HCT116 (cell line): ENCODE measurements at regions not wholly inside any gene's neighbourhood (a gene's known extent, or its start where the extent isn't known, plus 50 kb on each side); places are given as distances from the start of the nearest gene placed in this dataset.

ENCODE experiments used
- ATAC-seq: fragments of 200-7000 bp; cut with Tn5 transposase; 2 replicates; pipeline ENCODE4 v1.9.1; 2020; ENCODE audit warnings: mild to moderate bottlenecking, moderate library complexity
- BruUV-seq: library from RNA; stranded (reverse); fragments of 400-500 nt; replicated peaks from 2 replicates; lab custom pipeline; 2021; lab: Mats Ljungman, UMichigan
- CTCF ChIA-PET: fragments of 300-600 bp; sonication (Branson Sonifier 250); formaldehyde crosslinking; loops from one replicate; lab custom pipeline; 2021; ENCODE audit warnings: antibody characterized with exemption; lab: Charles Lee
- POLR2A ChIA-PET: fragments of 300-600, 350-600 bp; sonication (Branson Sonifier 250); formaldehyde crosslinking; loops from one replicate; lab custom pipeline; 2021; ENCODE audit warnings: antibody characterized with exemption; lab: Charles Lee
- RAD21 ChIA-PET, 2 experiments: fragments of 300-600 bp; sonication (Branson Sonifier 250); formaldehyde crosslinking; loops; one replicate each; lab custom pipeline; 2023; ENCODE audit warnings: low total read pairs in 2 of 2; ENCODE audit not compliant: uncharacterized antibody in 2 of 2, unreplicated experiment in 2 of 2, low non-redundant PET in 1 of 2; lab: Charles Lee
- DNase-seq: peaks from one replicate; pipeline ENCODE4 v3.0.0-alpha.2; 2010; ENCODE audit warnings: low read depth, low spot score
- H2AFZ ChIP-seq: fragments of 200-600 bp; shearing (Covaris generic), sonication (generic); 2 replicates; pipeline ENCODE4 v1.6.1; 2017; ENCODE audit warnings: low read depth, mixed run types, mixed read lengths, antibody characterized with exemption, low read length; ENCODE audit not compliant: poor library complexity, severe bottlenecking
- H3K27ac ChIP-seq: 2 replicates; pipeline ENCODE4 v1.5.1; 2012; ENCODE audit warnings: low read depth, low read length
- H3K27me3 ChIP-seq: fragments of 200-600 bp; sonication (generic); 2 replicates; pipeline ENCODE4 v1.6.1; 2016; ENCODE audit warnings: mixed run types, low read length, mixed read lengths; ENCODE audit not compliant: insufficient read depth
- H3K36me3 ChIP-seq, 2 experiments: fragments of 200-500 bp in 1 of 2; fragments of 200-600 bp in 1 of 2; sonication (Bioruptor generic) in 1 of 2; sonication (generic) in 1 of 2; 2 replicates each; pipeline versions ENCODE4 v1.5.1 to v1.6.1; 2014 to 2016; ENCODE audit warnings: low read length in 2 of 2, inconsistent platforms in 1 of 2, mixed read lengths in 1 of 2, mixed run types in 1 of 2; ENCODE audit not compliant: insufficient read depth in 2 of 2, control insufficient read depth in 1 of 2
- H3K4me1 ChIP-seq, 2 experiments: fragments of 200-600 bp in 1 of 2; sonication (generic) in 1 of 2; 2 replicates each; pipeline versions ENCODE4 v1.5.1 to v1.6.1; 2012 to 2017; ENCODE audit warnings: low read length in 2 of 2, inconsistent platforms in 1 of 2, mild to moderate bottlenecking in 1 of 2, mixed read lengths in 1 of 2, mixed run types in 1 of 2, moderate library complexity in 1 of 2; ENCODE audit not compliant: insufficient read depth in 2 of 2, control insufficient read depth in 1 of 2
- H3K4me2 ChIP-seq: fragments of 200-600 bp; sonication (generic); 2 replicates; pipeline ENCODE4 v1.6.1; 2017; ENCODE audit warnings: mixed run types, low read length, mixed read lengths
- H3K4me3 ChIP-seq, 2 experiments: fragments of 200-600 bp in 1 of 2; sonication (generic) in 1 of 2; replicated peaks in 1 of 2; 2 replicates each; pipeline ENCODE4 v1.5.1; 2011 to 2016; ENCODE audit warnings: low read length in 2 of 2, control low read depth in 1 of 2, low read depth in 1 of 2, mild to moderate bottlenecking in 1 of 2, mixed read lengths in 1 of 2, mixed run types in 1 of 2
- H3K79me2 ChIP-seq: fragments of 200-600 bp; sonication (generic); 2 replicates; pipeline ENCODE4 v1.6.1; 2017; ENCODE audit warnings: mild to moderate bottlenecking, mixed run types, low read length, moderate library complexity, mixed read lengths; ENCODE audit not compliant: insufficient read depth
- H3K9ac ChIP-seq: fragments of 200-600 bp; sonication (generic); 2 replicates; pipeline ENCODE4 v1.6.1; 2016; ENCODE audit warnings: low read length, mixed read lengths
- H3K9me2 ChIP-seq: fragments of 200-600 bp; sonication (generic), shearing (Covaris generic); 2 replicates; pipeline ENCODE4 v1.6.1; 2017; ENCODE audit warnings: mixed run types, mild to moderate bottlenecking, moderate library complexity; ENCODE audit not compliant: insufficient read depth
- H3K9me3 ChIP-seq, 2 experiments: fragments of 200-500 bp in 1 of 2; fragments of 200-600 bp in 1 of 2; sonication (Bioruptor generic) in 1 of 2; sonication (generic) in 1 of 2; 2 replicates each; pipeline ENCODE4 v1.6.1; 2014 to 2017; ENCODE audit warnings: low read length in 2 of 2, mixed read lengths in 2 of 2, inconsistent platforms in 1 of 2, low read depth in 1 of 2, mild to moderate bottlenecking in 1 of 2, mixed run types in 1 of 2, moderate library complexity in 1 of 2; ENCODE audit not compliant: control insufficient read depth in 1 of 2, insufficient read depth in 1 of 2
- H4K20me1 ChIP-seq: fragments of 200-600 bp; sonication (generic), shearing (Covaris generic); 2 replicates; pipeline ENCODE4 v1.6.1; 2017; ENCODE audit warnings: mixed run types, mild to moderate bottlenecking, moderate library complexity; ENCODE audit not compliant: insufficient read depth
- EGR1 ChIP-seq: IDR thresholded peaks from 2 replicates; pipeline ENCODE4 v1.6.1; 2012; ENCODE audit warnings: low read depth
- EZH2 ChIP-seq: fragments of 200-600 bp; sonication (generic); IDR thresholded peaks from 2 replicates; pipeline ENCODE4 v1.6.1; 2017; ENCODE audit warnings: antibody characterized with exemption, mixed run types
- JUND ChIP-seq: IDR thresholded peaks from 2 replicates; pipeline ENCODE4 v1.6.1; 2012
- POLR2A ChIP-seq: IDR thresholded peaks from 2 replicates; pipeline ENCODE4 v1.7.0; 2011; ENCODE audit warnings: borderline replicate concordance; ENCODE audit not compliant: insufficient read depth, insufficient read length; ENCODE audit errors: extremely low read depth
- SIN3A ChIP-seq: IDR thresholded peaks from 2 replicates; pipeline ENCODE4 v1.6.1; 2012; ENCODE audit warnings: low read depth
- SRF ChIP-seq: IDR thresholded peaks from 2 replicates; pipeline ENCODE4 v1.6.1; 2012; ENCODE audit warnings: low read depth
- YY1 ChIP-seq: IDR thresholded peaks from 2 replicates; pipeline ENCODE4 v1.6.1; 2011; ENCODE audit warnings: low read length, low read depth, moderate library complexity, mild to moderate bottlenecking; ENCODE audit not compliant: insufficient replicate concordance; ENCODE audit errors: extremely low read depth
- ZFX ChIP-seq: fragments of 450-650 bp; IDR thresholded peaks from 2 replicates; pipeline ENCODE4 v1.6.1; 2017
- ZNF274 ChIP-seq: fragments of 200-500 bp; sonication (Bioruptor generic); IDR thresholded peaks from 2 replicates; pipeline ENCODE4 v1.6.1; 2014; ENCODE audit warnings: mild to moderate bottlenecking, low read depth, low read length, inconsistent platforms
- intact Hi-C: fragments of 100-400 bp; cut with micrococcal nuclease; formaldehyde crosslinking; loops from 2 replicates; pipeline ENCODE4 v1.10.0; 2022
- TF ChIP-seq, protein P1 (sequence below), 3 experiments: fragments of 200-600 bp in 1 of 3; sonication (generic) in 1 of 3; IDR thresholded peaks in 2 of 3; conservative IDR thresholded peaks in 1 of 3; 2 replicates each; pipeline ENCODE4 v1.5.1; 2012 to 2017; ENCODE audit warnings: low read depth in 2 of 3, low read length in 2 of 3, antibody characterized with exemption in 1 of 3, borderline replicate concordance in 1 of 3, control low read depth in 1 of 3, mild to moderate bottlenecking in 1 of 3, mixed read lengths in 1 of 3, mixed run types in 1 of 3, moderate library complexity in 1 of 3; ENCODE audit not compliant: insufficient read depth in 1 of 3
- TF ChIP-seq, protein P2 (sequence below): IDR thresholded peaks from 2 replicates; pipeline ENCODE4 v1.6.1; 2011; ENCODE audit warnings: mild to moderate bottlenecking, low read length, moderate library complexity; ENCODE audit not compliant: insufficient replicate concordance; ENCODE audit errors: extremely low read depth
- TF ChIP-seq, protein P3 (sequence below): IDR thresholded peaks from 2 replicates; pipeline ENCODE4 v1.6.1; 2012

DNA sequence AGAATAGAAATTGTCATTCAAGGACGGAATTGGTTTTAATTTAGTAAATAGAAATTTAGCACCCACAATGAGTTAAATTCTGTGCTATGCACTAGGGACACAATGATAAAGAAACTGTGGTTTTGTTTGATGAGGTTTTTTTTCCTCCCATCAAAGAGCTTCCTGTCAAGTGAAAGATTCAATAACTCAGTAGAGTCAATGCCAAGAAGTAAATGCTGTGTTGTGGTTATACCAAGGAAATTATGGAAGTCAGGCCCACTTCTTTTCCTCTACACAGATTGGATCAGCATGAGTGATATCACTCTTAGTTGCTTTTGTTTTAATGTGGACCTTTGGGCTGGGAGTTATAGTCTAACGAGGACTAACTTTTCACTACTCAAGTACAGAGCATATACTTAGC, 1269.6 kb upstream of the ADGRL2 start (continued):
- TF ChIP-seq, protein P1, sequence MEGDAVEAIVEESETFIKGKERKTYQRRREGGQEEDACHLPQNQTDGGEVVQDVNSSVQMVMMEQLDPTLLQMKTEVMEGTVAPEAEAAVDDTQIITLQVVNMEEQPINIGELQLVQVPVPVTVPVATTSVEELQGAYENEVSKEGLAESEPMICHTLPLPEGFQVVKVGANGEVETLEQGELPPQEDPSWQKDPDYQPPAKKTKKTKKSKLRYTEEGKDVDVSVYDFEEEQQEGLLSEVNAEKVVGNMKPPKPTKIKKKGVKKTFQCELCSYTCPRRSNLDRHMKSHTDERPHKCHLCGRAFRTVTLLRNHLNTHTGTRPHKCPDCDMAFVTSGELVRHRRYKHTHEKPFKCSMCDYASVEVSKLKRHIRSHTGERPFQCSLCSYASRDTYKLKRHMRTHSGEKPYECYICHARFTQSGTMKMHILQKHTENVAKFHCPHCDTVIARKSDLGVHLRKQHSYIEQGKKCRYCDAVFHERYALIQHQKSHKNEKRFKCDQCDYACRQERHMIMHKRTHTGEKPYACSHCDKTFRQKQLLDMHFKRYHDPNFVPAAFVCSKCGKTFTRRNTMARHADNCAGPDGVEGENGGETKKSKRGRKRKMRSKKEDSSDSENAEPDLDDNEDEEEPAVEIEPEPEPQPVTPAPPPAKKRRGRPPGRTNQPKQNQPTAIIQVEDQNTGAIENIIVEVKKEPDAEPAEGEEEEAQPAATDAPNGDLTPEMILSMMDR (IDR thresholded peaks at IDR 0.05 in 2 of 3, conservative IDR thresholded peaks at IDR 0.05 in 1 of 3; ENCODE audit: borderline replicate concordance in 1 of 3, insufficient read depth in 1 of 3, low read depth in 2 of 3, low read length in 2 of 3), result no peak

DNA sequence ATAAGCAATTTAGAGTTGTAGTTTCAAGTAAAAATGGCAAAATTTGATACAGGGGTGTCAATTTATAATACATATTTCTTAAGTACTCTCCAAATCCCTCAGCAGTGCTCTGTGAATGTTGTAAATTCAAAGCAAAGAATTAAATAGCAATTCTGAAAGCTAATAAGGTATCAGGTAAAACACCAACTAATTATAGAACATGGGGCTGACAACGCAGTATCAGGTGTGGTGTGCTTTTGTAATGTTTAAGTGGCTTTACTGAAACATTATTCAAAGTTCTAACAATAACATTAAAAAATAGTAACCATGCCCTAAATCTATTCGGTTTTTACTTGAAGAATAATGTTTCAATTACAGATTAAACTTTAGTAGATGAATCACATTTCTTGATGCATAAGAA, 1271.2 kb upstream of the ADGRL2 start:
- Histone ChIP-seq H3K79me2 (no peaks in the 10 kb centered on the region), H3K9ac (no peak overlapping the region), H4K20me1 (no peaks in the 10 kb centered on the region), H3K9me2 (no peaks in the 10 kb centered on the region), H3K27ac (no peak overlapping the region), H3K27me3 (no peaks in the 10 kb centered on the region), H3K36me3 (no peaks in the 10 kb centered on the region), H3K4me2 (no peak overlapping the region), H3K4me3 (no peak overlapping the region), H3K4me1 (peaks cover 12 to 34% of the 10 kb centered on the region in 2 experiments; a peak in 2 of 4 replicates), H3K9me3 (no peaks in the 10 kb centered on the region), H2AFZ (no peak overlapping the region)
- ChIA-PET RAD21 (no interaction called here), POLR2A (no interaction called here), CTCF (no interaction called here)
- no peak for ATAC-seq
- no peak for TF ChIP-seq SIN3A
- no peak for TF ChIP-seq ZFX
- no peak for TF ChIP-seq SRF
- no peak for TF ChIP-seq EZH2
- TF ChIP-seq JUND, result no peak
- no peak for TF ChIP-seq YY1
- TF ChIP-seq EGR1, result no peak
- TF ChIP-seq, protein P1 (IDR thresholded peaks at IDR 0.05 in 2 of 3, conservative IDR thresholded peaks at IDR 0.05 in 1 of 3; ENCODE audit: borderline replicate concordance in 1 of 3, insufficient read depth in 1 of 3, low read depth in 2 of 3, low read length in 2 of 3), result no peak
- no peak for TF ChIP-seq POLR2A
- TF ChIP-seq ZNF274, result no peak
- TF ChIP-seq, protein P2, sequence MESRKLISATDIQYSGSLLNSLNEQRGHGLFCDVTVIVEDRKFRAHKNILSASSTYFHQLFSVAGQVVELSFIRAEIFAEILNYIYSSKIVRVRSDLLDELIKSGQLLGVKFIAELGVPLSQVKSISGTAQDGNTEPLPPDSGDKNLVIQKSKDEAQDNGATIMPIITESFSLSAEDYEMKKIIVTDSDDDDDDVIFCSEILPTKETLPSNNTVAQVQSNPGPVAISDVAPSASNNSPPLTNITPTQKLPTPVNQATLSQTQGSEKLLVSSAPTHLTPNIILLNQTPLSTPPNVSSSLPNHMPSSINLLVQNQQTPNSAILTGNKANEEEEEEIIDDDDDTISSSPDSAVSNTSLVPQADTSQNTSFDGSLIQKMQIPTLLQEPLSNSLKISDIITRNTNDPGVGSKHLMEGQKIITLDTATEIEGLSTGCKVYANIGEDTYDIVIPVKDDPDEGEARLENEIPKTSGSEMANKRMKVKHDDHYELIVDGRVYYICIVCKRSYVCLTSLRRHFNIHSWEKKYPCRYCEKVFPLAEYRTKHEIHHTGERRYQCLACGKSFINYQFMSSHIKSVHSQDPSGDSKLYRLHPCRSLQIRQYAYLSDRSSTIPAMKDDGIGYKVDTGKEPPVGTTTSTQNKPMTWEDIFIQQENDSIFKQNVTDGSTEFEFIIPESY, result no peak
- TF ChIP-seq, protein P3, sequence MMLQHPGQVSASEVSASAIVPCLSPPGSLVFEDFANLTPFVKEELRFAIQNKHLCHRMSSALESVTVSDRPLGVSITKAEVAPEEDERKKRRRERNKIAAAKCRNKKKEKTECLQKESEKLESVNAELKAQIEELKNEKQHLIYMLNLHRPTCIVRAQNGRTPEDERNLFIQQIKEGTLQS, result no peak
- no peak for DNase-seq
- intact Hi-C loops, result no loop called here
- BruUV-seq, result no TSS peak
